Neural cell (in vitro differentiated cells): ENCODE measurements at regions not wholly inside any gene's neighbourhood (a gene's known extent, or its start where the extent isn't known, plus 50 kb on each side); places are given as distances from the start of the nearest gene placed in this dataset.

ENCODE experiments used
- H2AFZ ChIP-seq: fragments of 200-600, 300-800 bp; sonication (generic), shearing (Covaris generic); 2 replicates; pipeline ENCODE4 v1.6.0; 2014; ENCODE audit warnings: low read depth, mild to moderate bottlenecking, antibody characterized with exemption, low read length, moderate library complexity
- H3F3A ChIP-seq: fragments of 200-600 bp; shearing (Covaris generic); 2 replicates; pipeline ENCODE4 v1.6.1; 2016; ENCODE audit warnings: mild to moderate bottlenecking, moderate library complexity, mixed read lengths, antibody characterized with exemption, low read length; ENCODE audit not compliant: insufficient read depth, poor library complexity, severe bottlenecking
- H3K27ac ChIP-seq: fragments of 200-600, 300-800 bp; sonication (generic), shearing (Covaris generic); 2 replicates; pipeline ENCODE4 v1.5.1; 2014; ENCODE audit warnings: mild to moderate bottlenecking, low read length, moderate library complexity
- H3K27me3 ChIP-seq: fragments of 300-800, 200-600 bp; sonication (generic), shearing (Covaris generic); 2 replicates; pipeline ENCODE4 v1.6.0; 2014; ENCODE audit warnings: mild to moderate bottlenecking, low read depth, low read length, moderate library complexity; ENCODE audit not compliant: insufficient read depth
- H3K36me3 ChIP-seq: fragments of 300-800, 200-600 bp; sonication (generic), shearing (Covaris generic); 2 replicates; pipeline ENCODE4 v1.5.1; 2014; ENCODE audit warnings: mild to moderate bottlenecking, antibody characterized with exemption, low read length, moderate library complexity; ENCODE audit not compliant: insufficient read depth
- H3K4me2 ChIP-seq: fragments of 300-800, 200-600 bp; sonication (generic), shearing (Covaris generic); 2 replicates; pipeline ENCODE4 v1.6.0; 2014; ENCODE audit warnings: mild to moderate bottlenecking, low read length
- H3K4me3 ChIP-seq: fragments of 300-800, 200-600 bp; sonication (generic), shearing (Covaris generic); 2 replicates; pipeline ENCODE4 v1.5.1; 2014; ENCODE audit warnings: mild to moderate bottlenecking, low read length, moderate library complexity
- H3K79me2 ChIP-seq: fragments of 200-600 bp; shearing (Covaris generic); replicated peaks from 2 replicates; pipeline ENCODE4 v1.6.0; 2014; ENCODE audit warnings: mild to moderate bottlenecking, low read length, moderate library complexity; ENCODE audit not compliant: insufficient read depth
- H3K9ac ChIP-seq: fragments of 300-800, 200-600 bp; sonication (generic), shearing (Covaris generic); 2 replicates; pipeline ENCODE4 v1.6.1; 2016; ENCODE audit warnings: mild to moderate bottlenecking, low read length, mixed read lengths
- H3K9me2 ChIP-seq: fragments of 200-600 bp; shearing (Covaris generic); 2 replicates; pipeline ENCODE4 v1.6.1; 2016; ENCODE audit warnings: mild to moderate bottlenecking, low read length, mixed read lengths; ENCODE audit not compliant: insufficient read depth
- H3K9me3 ChIP-seq: fragments of 200-600, 300-800 bp; sonication (generic), shearing (Covaris generic); 2 replicates; pipeline ENCODE4 v1.6.1; 2016; ENCODE audit warnings: mild to moderate bottlenecking, mixed run types, low read length, moderate library complexity, mixed read lengths
- H4K20me1 ChIP-seq: fragments of 200-600 bp; shearing (Covaris generic); 2 replicates; pipeline ENCODE4 v1.6.1; 2016; ENCODE audit warnings: mild to moderate bottlenecking, mixed run types; ENCODE audit not compliant: insufficient read depth
- EP300 ChIP-seq: fragments of 450-650 bp; conservative IDR thresholded peaks from 2 replicates; pipeline ENCODE4 v1.6.1; 2014; ENCODE audit warnings: antibody characterized with exemption, mild to moderate bottlenecking, moderate library complexity; ENCODE audit not compliant: poor library complexity, severe bottlenecking
- EZH2 ChIP-seq: fragments of 200-600, 300-800 bp; shearing (Covaris generic), sonication (generic); IDR thresholded peaks from 2 replicates; pipeline ENCODE4 v1.6.1; 2014; ENCODE audit warnings: antibody characterized with exemption, low read length, borderline replicate concordance, mild to moderate bottlenecking; ENCODE audit not compliant: insufficient read depth, poor library complexity, severe bottlenecking
- MXI1 ChIP-seq: fragments of 450-650 bp; conservative IDR thresholded peaks from 2 replicates; pipeline ENCODE4 v1.6.1; 2014; ENCODE audit warnings: antibody characterized with exemption, mild to moderate bottlenecking; ENCODE audit not compliant: poor library complexity, severe bottlenecking
- POLR2AphosphoS5 ChIP-seq: IDR thresholded peaks from 2 replicates; pipeline ENCODE4 v1.6.1; 2012
- RAD21 ChIP-seq: fragments of 450-650 bp; conservative IDR thresholded peaks from 2 replicates; pipeline ENCODE4 v1.6.1; 2014; ENCODE audit warnings: antibody characterized with exemption, mild to moderate bottlenecking, moderate library complexity
- REST ChIP-seq: IDR thresholded peaks from 2 replicates; pipeline ENCODE4 v1.6.1; 2012; ENCODE audit warnings: borderline replicate concordance
- SMC3 ChIP-seq: fragments of 450-650 bp; conservative IDR thresholded peaks from 2 replicates; pipeline ENCODE4 v1.6.1; 2014; ENCODE audit warnings: antibody characterized with exemption, mild to moderate bottlenecking, moderate library complexity; ENCODE audit not compliant: poor library complexity
- TAF1 ChIP-seq: IDR thresholded peaks from 2 replicates; pipeline ENCODE4 v1.6.1; 2012; ENCODE audit warnings: low read depth
- TF ChIP-seq, protein P1 (sequence below): fragments of 450-650 bp; IDR thresholded peaks from 2 replicates; pipeline ENCODE4 v1.5.1; 2014; ENCODE audit warnings: antibody characterized with exemption, mild to moderate bottlenecking, moderate library complexity; ENCODE audit not compliant: poor library complexity, severe bottlenecking

GRCh38 chr9:19623941-19624340 is 164.9 kb downstream of the SLC24A2 start:
- H4K20me1 ChIP-seq, result no peaks in the 10 kb centered on the region
- H3K27ac ChIP-seq, result peak overlapping the region; percentile 79

DNA sequence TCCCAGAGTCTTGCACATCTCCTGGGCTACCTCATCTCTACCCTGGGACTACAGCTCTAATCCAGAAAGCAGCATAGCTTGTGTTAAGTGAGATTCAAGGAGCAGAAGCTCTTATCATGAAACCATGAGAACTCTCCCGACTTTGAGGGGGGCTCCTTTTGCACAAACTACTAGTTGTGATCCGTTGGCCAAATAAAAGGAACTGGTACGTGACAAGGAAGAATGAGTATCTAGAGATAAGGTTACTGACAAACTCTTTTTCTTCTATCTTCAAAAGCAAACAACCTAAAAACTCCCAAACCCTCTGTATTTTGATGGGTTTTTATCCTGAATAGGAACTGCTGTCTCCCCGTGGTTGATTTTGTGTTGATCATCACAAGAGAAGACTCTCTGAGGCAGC is 168.5 kb downstream of the SLC24A2 start:
- TF ChIP-seq, protein P1, sequence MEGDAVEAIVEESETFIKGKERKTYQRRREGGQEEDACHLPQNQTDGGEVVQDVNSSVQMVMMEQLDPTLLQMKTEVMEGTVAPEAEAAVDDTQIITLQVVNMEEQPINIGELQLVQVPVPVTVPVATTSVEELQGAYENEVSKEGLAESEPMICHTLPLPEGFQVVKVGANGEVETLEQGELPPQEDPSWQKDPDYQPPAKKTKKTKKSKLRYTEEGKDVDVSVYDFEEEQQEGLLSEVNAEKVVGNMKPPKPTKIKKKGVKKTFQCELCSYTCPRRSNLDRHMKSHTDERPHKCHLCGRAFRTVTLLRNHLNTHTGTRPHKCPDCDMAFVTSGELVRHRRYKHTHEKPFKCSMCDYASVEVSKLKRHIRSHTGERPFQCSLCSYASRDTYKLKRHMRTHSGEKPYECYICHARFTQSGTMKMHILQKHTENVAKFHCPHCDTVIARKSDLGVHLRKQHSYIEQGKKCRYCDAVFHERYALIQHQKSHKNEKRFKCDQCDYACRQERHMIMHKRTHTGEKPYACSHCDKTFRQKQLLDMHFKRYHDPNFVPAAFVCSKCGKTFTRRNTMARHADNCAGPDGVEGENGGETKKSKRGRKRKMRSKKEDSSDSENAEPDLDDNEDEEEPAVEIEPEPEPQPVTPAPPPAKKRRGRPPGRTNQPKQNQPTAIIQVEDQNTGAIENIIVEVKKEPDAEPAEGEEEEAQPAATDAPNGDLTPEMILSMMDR, result no peak
- TF ChIP-seq RAD21 (no peak), TAF1 (no peak), EZH2 (no peak), REST (no peak), MXI1 (no peak), EP300 (no peak), SMC3 (no peak), POLR2AphosphoS5 (no peak)
- no peak overlapping the region for H3K27ac ChIP-seq
- no peaks in the 10 kb centered on the region for H3K27me3 ChIP-seq
- no peaks in the 10 kb centered on the region for H4K20me1 ChIP-seq
- no peak overlapping the region for H3K4me2 ChIP-seq
- no peak overlapping the region for H3K4me3 ChIP-seq
- no peaks in the 10 kb centered on the region for H3K9me3 ChIP-seq
- H3K36me3 ChIP-seq, result no peaks in the 10 kb centered on the region
- no peak overlapping the region for H3K9ac ChIP-seq
- H3K79me2 ChIP-seq, result no peaks in the 10 kb centered on the region
- H3K9me2 ChIP-seq, result no peaks in the 10 kb centered on the region
- H2AFZ ChIP-seq, result no peak overlapping the region
- H3F3A ChIP-seq, result no peaks in the 10 kb centered on the region

More at GRCh38 chr9:19623941-19624340, 164.9 kb downstream of the SLC24A2 start:
- no peaks in the 10 kb centered on the region for H3K9me2 ChIP-seq
- H3K4me3 ChIP-seq, result no peak overlapping the region
- H3K9me3 ChIP-seq, result no peaks in the 10 kb centered on the region
- peak overlapping the region; percentile 40 for H3K9ac ChIP-seq
- TF ChIP-seq EZH2, result no peak
- TF ChIP-seq REST, result peak; percentile 24
- TF ChIP-seq, protein P1, result no peak
- H2AFZ ChIP-seq, result peak overlapping the region; percentile 12
- peak overlapping the region; percentile 18 for H3K4me2 ChIP-seq
- no peaks in the 10 kb centered on the region for H3K27me3 ChIP-seq
- H3F3A ChIP-seq, result no peaks in the 10 kb centered on the region
- H3K79me2 ChIP-seq, result no peaks in the 10 kb centered on the region
- no peaks in the 10 kb centered on the region for H3K36me3 ChIP-seq
